Trophoblast cell (in vitro differentiated cells and primary cell): ENCODE measurements at regions not wholly inside any gene's neighbourhood (a gene's known extent, or its start where the extent isn't known, plus 50 kb on each side); places are given as distances from the start of the nearest gene placed in this dataset.

Experiments
- DNase-seq, 2 donors: peaks; one replicate each; pipeline ENCODE4 v3.0.0-alpha.2; 2016
- H2AFZ ChIP-seq: 2 replicates; pipeline ENCODE4 v1.6.1; 2013; ENCODE audit warnings: low read length, moderate library complexity, mild to moderate bottlenecking; ENCODE audit not compliant: insufficient read depth, poor library complexity
- H2AK5ac ChIP-seq: 2 replicates; pipeline ENCODE4 v1.6.1; 2013; ENCODE audit warnings: mild to moderate bottlenecking, low read length
- H2BK120ac ChIP-seq: 2 replicates; pipeline ENCODE4 v1.6.1; 2013; ENCODE audit warnings: low read length, mild to moderate bottlenecking, moderate library complexity; ENCODE audit not compliant: insufficient read depth, poor library complexity
- H2BK12ac ChIP-seq: 2 replicates; pipeline ENCODE4 v1.6.1; 2013; ENCODE audit warnings: mild to moderate bottlenecking, low read length, moderate library complexity
- H2BK5ac ChIP-seq: 2 replicates; pipeline ENCODE4 v1.6.1; 2013; ENCODE audit warnings: low read length, low read depth, moderate library complexity, mild to moderate bottlenecking; ENCODE audit not compliant: poor library complexity
- H3K14ac ChIP-seq: 2 replicates; pipeline ENCODE4 v1.6.1; 2013; ENCODE audit warnings: mild to moderate bottlenecking, low read length
- H3K18ac ChIP-seq: 2 replicates; pipeline ENCODE4 v1.6.1; 2013; ENCODE audit warnings: mild to moderate bottlenecking, low read length
- H3K23ac ChIP-seq: 2 replicates; pipeline ENCODE4 v1.6.1; 2013; ENCODE audit warnings: low read length
- H3K27ac ChIP-seq: 2 replicates; pipeline ENCODE4 v1.5.1; 2013; ENCODE audit warnings: low read depth, mild to moderate bottlenecking, inconsistent platforms, low read length, moderate library complexity
- H3K27me3 ChIP-seq: 2 replicates; pipeline ENCODE4 v1.6.1; 2013; ENCODE audit warnings: inconsistent platforms, mild to moderate bottlenecking, low read length, moderate library complexity; ENCODE audit not compliant: insufficient read depth
- H3K36me3 ChIP-seq, 2 experiments: 1 replicate in 1 of 2; 2 replicates in 1 of 2; pipeline ENCODE4 v1.6.1; 2013; ENCODE audit warnings: low read length in 2 of 2, mild to moderate bottlenecking in 2 of 2, moderate library complexity in 1 of 2; ENCODE audit not compliant: insufficient read depth in 2 of 2, control insufficient read depth in 1 of 2
- H3K4ac ChIP-seq: 2 replicates; pipeline ENCODE4 v1.6.1; 2013; ENCODE audit warnings: low read depth, mild to moderate bottlenecking, low read length, moderate library complexity
- H3K4me1 ChIP-seq, 2 experiments: 1 replicate in 1 of 2; 2 replicates in 1 of 2; pipeline ENCODE4 v1.6.1; 2013; ENCODE audit warnings: low read length in 2 of 2, mild to moderate bottlenecking in 2 of 2, moderate library complexity in 1 of 2; ENCODE audit not compliant: insufficient read depth in 2 of 2, control insufficient read depth in 1 of 2
- H3K4me2 ChIP-seq: 2 replicates; pipeline ENCODE4 v1.6.1; 2013; ENCODE audit warnings: inconsistent platforms, mild to moderate bottlenecking, low read length, moderate library complexity
- H3K4me3 ChIP-seq: 2 replicates; pipeline ENCODE4 v1.5.1; 2013; ENCODE audit warnings: mild to moderate bottlenecking, low read depth, low read length, inconsistent platforms
- H3K79me1 ChIP-seq: one replicate; pipeline ENCODE4 v1.6.1; 2013; ENCODE audit warnings: low read length
- H3K79me2 ChIP-seq: 2 replicates; pipeline ENCODE4 v1.6.1; 2013; ENCODE audit warnings: low read length, mild to moderate bottlenecking; ENCODE audit not compliant: control insufficient read depth, insufficient read depth, poor library complexity
- H3K9ac ChIP-seq: 2 replicates; pipeline ENCODE4 v1.6.1; 2013; ENCODE audit warnings: mild to moderate bottlenecking, low read length
- H3K9me3 ChIP-seq: 2 replicates; pipeline ENCODE4 v1.6.1; 2013; ENCODE audit warnings: low read depth, mild to moderate bottlenecking, control low read depth, inconsistent platforms, low read length; ENCODE audit not compliant: insufficient read depth
- H4K12ac ChIP-seq: 2 replicates; pipeline ENCODE4 v1.6.1; 2013; ENCODE audit warnings: low read depth, mild to moderate bottlenecking, low read length, moderate library complexity
- H4K8ac ChIP-seq: 2 replicates; pipeline ENCODE4 v1.6.1; 2013; ENCODE audit warnings: low read depth, mild to moderate bottlenecking, low read length, moderate library complexity
- H4K91ac ChIP-seq: one replicate; pipeline ENCODE4 v1.6.1; 2013; ENCODE audit warnings: low read depth, mild to moderate bottlenecking, low read length, moderate library complexity
- WGBS: extraction: QIAGEN DNeasy Blood & Tissue Kit; methylation state at CpG from one replicate; pipeline ENCODE4 v1.1.7; 2013; ENCODE audit warnings: missing lambda C conversion rate; ENCODE audit not compliant: insufficient read length, insufficient coverage; ENCODE audit errors: extremely low coverage; 5-methylcytosine and 5-hydroxymethylcytosine counted together

- Histone ChIP-seq H2BK120ac (peak overlapping the region; percentile 15), H3K9me3 (no peaks in the 10 kb centered on the region), H3K4ac (no peak overlapping the region), H3K4me2 (no peak overlapping the region), H4K91ac (no peak overlapping the region), H3K79me1 (no peaks in the 10 kb centered on the region), H3K9ac (no peak overlapping the region), H3K23ac (no peak overlapping the region), H3K27ac (no peak overlapping the region), H4K8ac (no peak overlapping the region), H3K36me3 (no peaks in the 10 kb centered on the region), H3K4me3 (no peak overlapping the region), H2AFZ (no peak overlapping the region), H2AK5ac (no peak overlapping the region), H2BK5ac (no peak overlapping the region), H4K12ac (no peak overlapping the region), H3K14ac (no peak overlapping the region), H2BK12ac (no peak overlapping the region), H3K4me1 (peaks cover 6 to 10% of the 10 kb centered on the region in 2 experiments), H3K79me2 (no peaks in the 10 kb centered on the region), H3K18ac (no peak overlapping the region), H3K27me3 (no peaks in the 10 kb centered on the region)
- no peak for DNase-seq
- no CpG with 5 or more reads among the region's 2 CpGs for whole genome bisulfite sequencing
Observed at GRCh38 chr3:187567021-187567420, 103.2 kb downstream of the SST start.

GRCh38 chr3:187565701-187566100, 104.5 kb downstream of the SST start:
- no peak overlapping the region for H3K18ac ChIP-seq
- H3K4me1 ChIP-seq = peaks cover 6 to 10% of the 10 kb centered on the region in 2 experiments
- no peak overlapping the region for H4K12ac ChIP-seq
- no peak overlapping the region for H2AK5ac ChIP-seq
- no peak overlapping the region for H3K23ac ChIP-seq
- no peak overlapping the region for H2BK5ac ChIP-seq
- no peak overlapping the region for H3K4me2 ChIP-seq
- no peak overlapping the region for H2BK12ac ChIP-seq
- H2BK120ac ChIP-seq = no peak overlapping the region
- H3K4me3 ChIP-seq = no peak overlapping the region
- no peaks in the 10 kb centered on the region for H3K79me2 ChIP-seq
- no peaks in the 10 kb centered on the region for H3K36me3 ChIP-seq
- no peak overlapping the region for H3K4ac ChIP-seq
- no peak overlapping the region for H4K8ac ChIP-seq
- H3K9me3 ChIP-seq = no peaks in the 10 kb centered on the region
- H2AFZ ChIP-seq = no peak overlapping the region
- H3K27me3 ChIP-seq = no peaks in the 10 kb centered on the region
- no peak overlapping the region for H3K14ac ChIP-seq
- no peaks in the 10 kb centered on the region for H3K79me1 ChIP-seq
- H4K91ac ChIP-seq = no peak overlapping the region
- WGBS = no CpG with 5 or more reads among the region's 5 CpGs
- no peak overlapping the region for H3K9ac ChIP-seq
- no peak overlapping the region for H3K27ac ChIP-seq
- DNase-seq = no peak

- no peak overlapping the region for H4K91ac ChIP-seq
- no peak overlapping the region for H2AK5ac ChIP-seq
- no peaks in the 10 kb centered on the region for H3K79me2 ChIP-seq
- no peaks in the 10 kb centered on the region for H3K79me1 ChIP-seq
- no peak overlapping the region for H3K27ac ChIP-seq
- H3K4me2 ChIP-seq = no peak overlapping the region
- H3K23ac ChIP-seq = no peak overlapping the region
- no peak overlapping the region for H2BK120ac ChIP-seq
- H3K36me3 ChIP-seq = no peaks in the 10 kb centered on the region
- H3K18ac ChIP-seq = no peak overlapping the region
- H3K14ac ChIP-seq = no peak overlapping the region
- H4K8ac ChIP-seq = no peak overlapping the region
- no peak overlapping the region for H2BK5ac ChIP-seq
- no peaks in the 10 kb centered on the region for H3K4me1 ChIP-seq
- no CpG with 5 or more reads among the region's 2 CpGs for WGBS
- no peak overlapping the region for H3K9ac ChIP-seq
- H3K4me3 ChIP-seq = no peak overlapping the region
- H4K12ac ChIP-seq = no peak overlapping the region
- H2BK12ac ChIP-seq = no peak overlapping the region
- H3K9me3 ChIP-seq = no peaks in the 10 kb centered on the region
- no peak for DNase-seq
- H2AFZ ChIP-seq = no peak overlapping the region
- H3K27me3 ChIP-seq = no peaks in the 10 kb centered on the region
- H3K4ac ChIP-seq = no peak overlapping the region
Observed at GRCh38 chr3:187558990-187559389, 111.2 kb downstream of the SST start.

GRCh38 chr3:187551416-187551815, 118.8 kb downstream of the SST start:
- H3K4ac ChIP-seq = no peak overlapping the region
- no peak overlapping the region for H2AK5ac ChIP-seq
- no peak overlapping the region for H3K4me3 ChIP-seq
- DNase-seq = no peak
- H3K18ac ChIP-seq = no peak overlapping the region
- no peak overlapping the region for H3K14ac ChIP-seq
- no peak overlapping the region for H4K12ac ChIP-seq
- no peak overlapping the region for H2AFZ ChIP-seq
- H3K4me1 ChIP-seq = no peaks in the 10 kb centered on the region
- H4K8ac ChIP-seq = no peak overlapping the region
- no peak overlapping the region for H3K27ac ChIP-seq
- no peaks in the 10 kb centered on the region for H3K79me2 ChIP-seq
- no peak overlapping the region for H4K91ac ChIP-seq
- H3K9ac ChIP-seq = no peak overlapping the region
- no peaks in the 10 kb centered on the region for H3K9me3 ChIP-seq
- no peak overlapping the region for H2BK5ac ChIP-seq
- H3K4me2 ChIP-seq = no peak overlapping the region
- H2BK120ac ChIP-seq = no peak overlapping the region
- no peak overlapping the region for H2BK12ac ChIP-seq
- no peak overlapping the region for H3K23ac ChIP-seq
- no peaks in the 10 kb centered on the region for H3K36me3 ChIP-seq
- H3K79me1 ChIP-seq = no peaks in the 10 kb centered on the region
- H3K27me3 ChIP-seq = no peaks in the 10 kb centered on the region
